GM23338 (cell line): ENCODE measurements at regions not wholly inside any gene's neighbourhood (a gene's known extent, or its start where the extent isn't known, plus 50 kb on each side); places are given as distances from the start of the nearest gene placed in this dataset.

Experiments
- ATAC-seq: fragments of 200-7000 bp; cut with Tn5 transposase; 3 replicates; pipeline ENCODE4 v1.9.1; 2020
- DNase-seq: peaks from one replicate; pipeline ENCODE4 v3.0.0-alpha.2; 2015; ENCODE audit warnings: low spot score
- H2AFZ ChIP-seq: fragments of 200-600 bp; sonication (generic); 2 replicates; pipeline ENCODE4 v1.8.0; 2016; ENCODE audit warnings: antibody characterized with exemption, mild to moderate bottlenecking, moderate library complexity
- H3F3A ChIP-seq: fragments of 200-600 bp; sonication (generic); replicated peaks from 2 replicates; pipeline ENCODE4 v1.8.0; 2017; ENCODE audit warnings: antibody characterized with exemption, mixed run types, low read depth
- H3K27ac ChIP-seq: fragments of 200-600 bp; sonication (generic); 2 replicates; pipeline ENCODE4 v1.6.1; 2016; ENCODE audit warnings: low read depth
- H3K27me3 ChIP-seq: fragments of 200-600 bp; sonication (generic); 2 replicates; pipeline ENCODE4 v1.8.0; 2016; ENCODE audit warnings: mild to moderate bottlenecking, mixed run types, moderate library complexity; ENCODE audit not compliant: insufficient read depth
- H3K36me3 ChIP-seq: fragments of 200-600 bp; sonication (generic); 2 replicates; pipeline ENCODE4 v1.8.0; 2016; ENCODE audit warnings: mild to moderate bottlenecking; ENCODE audit not compliant: insufficient read depth
- H3K4me1 ChIP-seq: fragments of 200-600 bp; sonication (generic); 2 replicates; pipeline ENCODE4 v1.8.0; 2016; ENCODE audit warnings: mild to moderate bottlenecking, moderate library complexity; ENCODE audit not compliant: insufficient read depth
- H3K4me2 ChIP-seq: fragments of 200-600 bp; sonication (generic); 2 replicates; pipeline ENCODE4 v1.7.1; 2017; ENCODE audit warnings: mixed run types
- H3K4me3 ChIP-seq: fragments of 200-600 bp; sonication (generic); 2 replicates; pipeline ENCODE4 v1.6.1; 2016; ENCODE audit warnings: mixed run types
- H3K79me2 ChIP-seq: fragments of 200-600 bp; sonication (generic); replicated peaks from 2 replicates; pipeline ENCODE4 v1.8.0; 2017; ENCODE audit warnings: mild to moderate bottlenecking; ENCODE audit not compliant: insufficient read depth
- H3K9me2 ChIP-seq: fragments of 200-600 bp; sonication (generic); 2 replicates; pipeline ENCODE4 v1.8.0; 2017; ENCODE audit not compliant: insufficient read depth
- H4K20me1 ChIP-seq: fragments of 200-600 bp; sonication (generic); replicated peaks from 2 replicates; pipeline ENCODE4 v1.8.0; 2017; ENCODE audit warnings: mild to moderate bottlenecking; ENCODE audit not compliant: insufficient read depth
- H3K27ac Mint-ChIP-seq: 2 replicates; pipeline ENCODE4 v1.8.0; 2020; ENCODE audit warnings: inconsistent platforms, mild to moderate bottlenecking, moderate library complexity, mixed read lengths
- H3K27me3 Mint-ChIP-seq: 3 replicates; pipeline ENCODE4 v1.8.0; 2022; ENCODE audit warnings: low read depth, mild to moderate bottlenecking, moderate library complexity, mixed read lengths, inconsistent platforms; ENCODE audit not compliant: insufficient read depth, poor library complexity
- H3K36me3 Mint-ChIP-seq: 3 replicates; pipeline ENCODE4 v1.8.0; 2021; ENCODE audit warnings: low read depth, mild to moderate bottlenecking, inconsistent platforms, moderate library complexity, mixed read lengths
- H3K4me1 Mint-ChIP-seq: 3 replicates; pipeline ENCODE4 v1.8.0; 2020; ENCODE audit warnings: mild to moderate bottlenecking, inconsistent platforms, mixed read lengths
- H3K4me3 Mint-ChIP-seq: 3 replicates; pipeline ENCODE4 v1.8.0; 2021; ENCODE audit warnings: moderate library complexity, mild to moderate bottlenecking, inconsistent platforms, mixed read lengths
- H3K9me3 Mint-ChIP-seq: 3 replicates; pipeline ENCODE4 v1.8.0; 2020; ENCODE audit warnings: moderate library complexity, mild to moderate bottlenecking, inconsistent platforms, mixed read lengths
- EZH2 ChIP-seq: fragments of 200-600 bp; sonication (generic); IDR thresholded peaks from one replicate; pipeline ENCODE4 v1.8.0; 2017; ENCODE audit warnings: antibody characterized with exemption, mild to moderate bottlenecking, low read depth; ENCODE audit not compliant: unreplicated experiment
- NANOG ChIP-seq: IDR thresholded peaks from 2 replicates; pipeline ENCODE4 v1.6.1; 2016; ENCODE audit warnings: antibody characterized with exemption, borderline replicate concordance
- POLR2AphosphoS5 ChIP-seq: IDR thresholded peaks from 2 replicates; pipeline ENCODE4 v1.6.1; 2016; ENCODE audit warnings: antibody characterized with exemption, low read depth
- STAT1 ChIP-seq: IDR thresholded peaks from one replicate; pipeline ENCODE4 v1.6.1; 2016; ENCODE audit warnings: antibody characterized with exemption; ENCODE audit not compliant: unreplicated experiment
- TF ChIP-seq, protein P1 (sequence below): fragments of 250-450 bp; sonication (Bioruptor Pico); IDR thresholded peaks from 2 replicates; pipeline ENCODE4 v1.5.0; 2020; ENCODE audit warnings: mild to moderate bottlenecking, moderate library complexity
- TF ChIP-seq, protein P2 (sequence below), 2 experiments: fragments of 200-600 bp in 1 of 2; sonication (generic) in 1 of 2; conservative IDR thresholded peaks; 2 replicates each; pipeline versions ENCODE4 v1.5.1 to v1.6.1; 2016 to 2017; ENCODE audit warnings: antibody characterized with exemption in 2 of 2, low read depth in 2 of 2, mild to moderate bottlenecking in 2 of 2, moderate library complexity in 1 of 2

DNA sequence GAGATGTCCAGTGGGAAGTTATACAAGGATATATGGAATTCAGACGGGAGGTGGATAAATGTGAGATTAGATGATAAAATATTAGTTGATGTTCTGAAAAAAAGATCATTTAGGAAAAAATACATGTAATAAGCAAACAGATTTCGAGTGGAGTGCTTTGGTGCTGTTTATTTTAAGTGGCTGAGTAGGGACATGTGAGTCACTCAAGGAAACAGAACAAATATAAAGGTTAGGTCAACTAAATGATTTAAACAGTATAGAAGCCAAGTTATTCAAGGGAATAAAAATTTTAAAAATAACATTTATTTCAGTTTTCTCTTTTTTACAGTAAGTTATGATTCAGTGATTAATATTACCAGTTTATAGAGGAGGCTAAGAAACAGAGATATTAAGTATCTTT lies 1046.7 kb upstream of the B3GALT2 start (continued):
- TF ChIP-seq, protein P1, sequence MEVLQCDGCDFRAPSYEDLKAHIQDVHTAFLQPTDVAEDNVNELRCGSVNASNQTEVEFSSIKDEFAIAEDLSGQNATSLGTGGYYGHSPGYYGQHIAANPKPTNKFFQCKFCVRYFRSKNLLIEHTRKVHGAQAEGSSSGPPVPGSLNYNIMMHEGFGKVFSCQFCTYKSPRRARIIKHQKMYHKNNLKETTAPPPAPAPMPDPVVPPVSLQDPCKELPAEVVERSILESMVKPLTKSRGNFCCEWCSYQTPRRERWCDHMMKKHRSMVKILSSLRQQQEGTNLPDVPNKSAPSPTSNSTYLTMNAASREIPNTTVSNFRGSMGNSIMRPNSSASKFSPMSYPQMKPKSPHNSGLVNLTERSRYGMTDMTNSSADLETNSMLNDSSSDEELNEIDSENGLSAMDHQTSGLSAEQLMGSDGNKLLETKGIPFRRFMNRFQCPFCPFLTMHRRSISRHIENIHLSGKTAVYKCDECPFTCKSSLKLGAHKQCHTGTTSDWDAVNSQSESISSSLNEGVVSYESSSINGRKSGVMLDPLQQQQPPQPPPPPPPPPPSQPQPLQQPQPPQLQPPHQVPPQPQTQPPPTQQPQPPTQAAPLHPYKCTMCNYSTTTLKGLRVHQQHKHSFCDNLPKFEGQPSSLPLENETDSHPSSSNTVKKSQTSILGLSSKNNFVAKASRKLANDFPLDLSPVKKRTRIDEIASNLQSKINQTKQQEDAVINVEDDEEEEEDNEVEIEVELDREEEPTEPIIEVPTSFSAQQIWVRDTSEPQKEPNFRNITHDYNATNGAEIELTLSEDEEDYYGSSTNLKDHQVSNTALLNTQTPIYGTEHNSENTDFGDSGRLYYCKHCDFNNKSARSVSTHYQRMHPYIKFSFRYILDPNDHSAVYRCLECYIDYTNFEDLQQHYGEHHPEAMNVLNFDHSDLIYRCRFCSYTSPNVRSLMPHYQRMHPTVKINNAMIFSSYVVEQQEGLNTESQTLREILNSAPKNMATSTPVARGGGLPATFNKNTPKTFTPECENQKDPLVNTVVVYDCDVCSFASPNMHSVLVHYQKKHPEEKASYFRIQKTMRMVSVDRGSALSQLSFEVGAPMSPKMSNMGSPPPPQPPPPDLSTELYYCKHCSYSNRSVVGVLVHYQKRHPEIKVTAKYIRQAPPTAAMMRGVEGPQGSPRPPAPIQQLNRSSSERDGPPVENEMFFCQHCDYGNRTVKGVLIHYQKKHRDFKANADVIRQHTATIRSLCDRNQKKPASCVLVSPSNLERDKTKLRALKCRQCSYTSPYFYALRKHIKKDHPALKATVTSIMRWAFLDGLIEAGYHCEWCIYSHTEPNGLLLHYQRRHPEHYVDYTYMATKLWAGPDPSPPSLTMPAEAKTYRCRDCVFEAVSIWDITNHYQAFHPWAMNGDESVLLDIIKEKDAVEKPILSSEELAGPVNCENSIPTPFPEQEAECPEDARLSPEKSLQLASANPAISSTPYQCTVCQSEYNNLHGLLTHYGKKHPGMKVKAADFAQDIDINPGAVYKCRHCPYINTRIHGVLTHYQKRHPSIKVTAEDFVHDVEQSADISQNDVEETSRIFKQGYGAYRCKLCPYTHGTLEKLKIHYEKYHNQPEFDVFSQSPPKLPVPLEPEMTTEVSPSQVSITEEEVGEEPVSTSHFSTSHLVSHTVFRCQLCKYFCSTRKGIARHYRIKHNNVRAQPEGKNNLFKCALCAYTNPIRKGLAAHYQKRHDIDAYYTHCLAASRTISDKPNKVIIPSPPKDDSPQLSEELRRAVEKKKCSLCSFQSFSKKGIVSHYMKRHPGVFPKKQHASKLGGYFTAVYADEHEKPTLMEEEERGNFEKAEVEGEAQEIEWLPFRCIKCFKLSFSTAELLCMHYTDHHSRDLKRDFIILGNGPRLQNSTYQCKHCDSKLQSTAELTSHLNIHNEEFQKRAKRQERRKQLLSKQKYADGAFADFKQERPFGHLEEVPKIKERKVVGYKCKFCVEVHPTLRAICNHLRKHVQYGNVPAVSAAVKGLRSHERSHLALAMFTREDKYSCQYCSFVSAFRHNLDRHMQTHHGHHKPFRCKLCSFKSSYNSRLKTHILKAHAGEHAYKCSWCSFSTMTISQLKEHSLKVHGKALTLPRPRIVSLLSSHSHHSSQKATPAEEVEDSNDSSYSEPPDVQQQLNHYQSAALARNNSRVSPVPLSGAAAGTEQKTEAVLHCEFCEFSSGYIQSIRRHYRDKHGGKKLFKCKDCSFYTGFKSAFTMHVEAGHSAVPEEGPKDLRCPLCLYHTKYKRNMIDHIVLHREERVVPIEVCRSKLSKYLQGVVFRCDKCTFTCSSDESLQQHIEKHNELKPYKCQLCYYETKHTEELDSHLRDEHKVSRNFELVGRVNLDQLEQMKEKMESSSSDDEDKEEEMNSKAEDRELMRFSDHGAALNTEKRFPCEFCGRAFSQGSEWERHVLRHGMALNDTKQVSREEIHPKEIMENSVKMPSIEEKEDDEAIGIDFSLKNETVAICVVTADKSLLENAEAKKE (CRISPR knock-in tag), result no peak
- no peak for TF ChIP-seq STAT1
- no peak for TF ChIP-seq POLR2AphosphoS5
- no peak for TF ChIP-seq NANOG

DNA sequence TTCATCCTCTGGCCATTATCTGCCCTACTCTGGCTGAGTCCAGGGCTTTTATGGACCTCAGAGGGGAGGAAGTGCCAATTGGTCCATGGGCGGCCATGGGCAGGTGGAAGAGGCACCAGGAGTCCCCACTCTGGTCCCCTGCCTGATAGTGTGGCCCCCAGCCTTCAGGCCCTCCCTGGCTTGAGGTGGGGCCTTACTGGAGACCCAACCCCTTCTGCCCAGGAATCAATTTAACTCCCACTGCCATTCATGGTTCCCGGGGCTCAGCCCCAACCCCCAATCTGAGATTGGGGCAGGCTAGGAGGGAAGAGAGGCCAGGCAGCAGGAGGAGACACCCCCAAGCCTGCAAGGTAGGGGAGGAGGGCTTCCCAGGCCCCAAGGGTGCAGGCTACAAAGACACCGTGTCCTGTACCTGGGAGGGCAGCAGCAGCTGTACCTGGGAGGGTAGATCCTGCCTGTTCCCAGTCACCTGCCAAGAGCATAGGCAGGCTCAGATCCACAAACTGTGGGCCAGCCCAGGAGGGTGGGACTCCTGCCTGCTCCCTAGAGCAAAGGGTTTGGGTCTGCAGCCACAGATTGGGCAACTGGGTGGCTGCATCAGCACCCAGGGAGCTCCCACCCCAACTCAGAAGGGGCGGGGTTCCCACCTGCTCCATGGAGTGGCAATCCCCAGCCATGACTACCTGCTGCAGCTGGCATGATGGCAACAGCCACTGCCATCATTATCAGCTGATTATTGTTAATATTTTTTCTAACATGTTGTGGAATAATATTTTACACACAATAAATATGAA lies 1044.1 kb upstream of the B3GALT2 start:
- H3K27ac Mint-ChIP-seq, result no peak overlapping the region
- Histone ChIP-seq H3F3A (no peaks in the 10 kb centered on the region), H3K79me2 (no peaks in the 10 kb centered on the region), H3K36me3 (no peaks in the 10 kb centered on the region), H3K4me1 (no peaks in the 10 kb centered on the region), H4K20me1 (no peaks in the 10 kb centered on the region), H2AFZ (no peak overlapping the region), H3K4me2 (no peak overlapping the region), H3K9me2 (no peaks in the 10 kb centered on the region), H3K27me3 (no peaks in the 10 kb centered on the region), H3K4me3 (no peak overlapping the region), H3K27ac (no peak overlapping the region)
- no peak overlapping the region for H3K4me3 Mint-ChIP-seq
- no peaks in the 10 kb centered on the region for H3K9me3 Mint-ChIP-seq
- no peaks in the 10 kb centered on the region for H3K4me1 Mint-ChIP-seq
- H3K36me3 Mint-ChIP-seq, result no peaks in the 10 kb centered on the region
- no peak for DNase-seq
- no peak for ATAC-seq
- H3K27me3 Mint-ChIP-seq, result no peaks in the 10 kb centered on the region
- TF ChIP-seq EZH2 (no peak), STAT1 (no peak)
- TF ChIP-seq, protein P1 (CRISPR knock-in tag), result no peak
- TF ChIP-seq, protein P2, sequence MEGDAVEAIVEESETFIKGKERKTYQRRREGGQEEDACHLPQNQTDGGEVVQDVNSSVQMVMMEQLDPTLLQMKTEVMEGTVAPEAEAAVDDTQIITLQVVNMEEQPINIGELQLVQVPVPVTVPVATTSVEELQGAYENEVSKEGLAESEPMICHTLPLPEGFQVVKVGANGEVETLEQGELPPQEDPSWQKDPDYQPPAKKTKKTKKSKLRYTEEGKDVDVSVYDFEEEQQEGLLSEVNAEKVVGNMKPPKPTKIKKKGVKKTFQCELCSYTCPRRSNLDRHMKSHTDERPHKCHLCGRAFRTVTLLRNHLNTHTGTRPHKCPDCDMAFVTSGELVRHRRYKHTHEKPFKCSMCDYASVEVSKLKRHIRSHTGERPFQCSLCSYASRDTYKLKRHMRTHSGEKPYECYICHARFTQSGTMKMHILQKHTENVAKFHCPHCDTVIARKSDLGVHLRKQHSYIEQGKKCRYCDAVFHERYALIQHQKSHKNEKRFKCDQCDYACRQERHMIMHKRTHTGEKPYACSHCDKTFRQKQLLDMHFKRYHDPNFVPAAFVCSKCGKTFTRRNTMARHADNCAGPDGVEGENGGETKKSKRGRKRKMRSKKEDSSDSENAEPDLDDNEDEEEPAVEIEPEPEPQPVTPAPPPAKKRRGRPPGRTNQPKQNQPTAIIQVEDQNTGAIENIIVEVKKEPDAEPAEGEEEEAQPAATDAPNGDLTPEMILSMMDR (conservative IDR thresholded peaks at IDR 0.05; ENCODE audit: low read depth in 2 of 2), result no peak
